HG03354 (cell line): ENCODE measurements at regions not wholly inside any gene's neighbourhood (a gene's known extent, or its start where the extent isn't known, plus 50 kb on each side); places are given as distances from the start of the nearest gene placed in this dataset.
"Not testable (repeated sequence)": the region's sequence is repeated elsewhere in the genome, so short reads cannot be mapped to it uniquely, and the experiment has no call there.

Experiments used
- ATAC-seq: cut with Tn5 transposase; IDR thresholded peaks from one replicate; pipeline ENCODE4 v1.9.1; 2021; ENCODE audit warnings: mild to moderate bottlenecking; ENCODE audit not compliant: unreplicated experiment, poor library complexity, severe bottlenecking

DNA sequence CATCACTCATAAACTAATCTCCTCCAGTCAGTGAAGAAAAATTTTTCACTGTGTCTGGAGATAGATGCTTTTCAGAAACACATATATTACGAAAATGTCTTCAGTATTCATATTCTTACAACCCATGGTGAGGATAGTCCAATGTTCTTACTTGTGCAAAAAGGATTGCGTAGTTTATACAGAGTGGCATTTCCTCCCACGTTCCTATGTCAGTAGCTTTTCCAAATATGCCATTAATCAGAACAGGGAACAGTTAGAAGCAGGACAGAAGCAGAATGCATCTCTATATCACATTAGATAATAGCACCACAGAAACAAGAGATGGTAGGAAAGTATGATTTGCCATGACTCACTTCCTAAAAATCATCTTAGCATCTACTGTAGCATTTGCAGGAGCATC lies 282.9 kb downstream of the SLITRK5 start:
- no peak for ATAC-seq

DNA sequence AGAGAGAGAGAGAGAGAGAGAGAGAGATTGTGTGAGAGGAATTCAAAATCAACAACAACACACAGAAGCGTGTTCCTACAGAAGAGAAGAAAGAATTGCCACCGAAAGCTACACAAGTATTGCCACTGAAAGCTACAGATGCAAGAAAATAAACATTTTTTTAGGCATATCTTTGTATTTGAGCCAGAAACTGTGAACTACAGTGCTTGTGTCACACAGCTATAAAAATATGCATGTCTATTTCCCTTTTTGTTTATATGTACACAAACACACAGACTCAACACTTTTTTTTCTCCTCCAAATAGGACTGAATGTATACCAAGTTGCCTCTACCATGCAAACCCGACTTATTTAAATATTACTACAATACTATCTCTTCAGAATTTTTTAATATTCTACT lies 290.4 kb downstream of the SLITRK5 start:
- ATAC-seq: no peak

DNA sequence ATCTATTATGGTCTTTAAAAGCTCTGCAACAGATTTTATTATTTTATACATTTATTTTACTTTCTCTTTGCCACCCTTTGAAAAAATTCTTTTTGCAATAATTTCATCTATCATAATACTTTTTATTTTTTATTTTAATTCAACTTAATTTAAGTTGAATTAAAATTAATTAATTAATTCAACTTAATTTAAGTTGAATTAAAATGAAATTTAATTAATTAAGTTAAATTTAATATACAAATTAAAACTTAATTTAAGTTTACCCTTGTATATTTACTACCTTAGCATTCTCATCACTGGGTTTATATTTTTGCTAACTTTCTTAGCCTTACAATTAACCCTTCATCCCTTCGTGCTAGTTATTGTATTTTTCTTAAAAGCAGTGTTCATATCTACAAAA lies 301.4 kb downstream of the SLITRK5 start:
- ATAC-seq: no peak

DNA sequence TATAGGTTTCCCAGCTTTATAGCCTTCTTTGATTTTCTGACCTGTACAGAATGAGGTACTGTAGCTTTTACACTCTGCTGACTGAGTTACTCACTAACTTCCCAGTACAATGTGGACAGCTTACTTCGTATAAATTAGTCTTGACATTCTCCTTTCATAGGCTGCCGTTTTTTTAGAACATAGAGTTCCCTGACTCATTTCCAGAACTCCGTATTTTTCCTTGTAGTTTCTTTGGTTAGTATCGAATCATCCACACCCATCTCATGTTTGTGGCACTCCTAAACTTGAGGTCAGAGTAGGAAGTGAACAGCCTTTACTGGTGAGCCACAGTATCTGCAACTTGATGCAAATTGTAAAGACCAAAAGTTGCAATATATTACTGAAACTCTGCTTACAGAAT lies 303.9 kb downstream of the SLITRK5 start:
- ATAC-seq: no peak

DNA sequence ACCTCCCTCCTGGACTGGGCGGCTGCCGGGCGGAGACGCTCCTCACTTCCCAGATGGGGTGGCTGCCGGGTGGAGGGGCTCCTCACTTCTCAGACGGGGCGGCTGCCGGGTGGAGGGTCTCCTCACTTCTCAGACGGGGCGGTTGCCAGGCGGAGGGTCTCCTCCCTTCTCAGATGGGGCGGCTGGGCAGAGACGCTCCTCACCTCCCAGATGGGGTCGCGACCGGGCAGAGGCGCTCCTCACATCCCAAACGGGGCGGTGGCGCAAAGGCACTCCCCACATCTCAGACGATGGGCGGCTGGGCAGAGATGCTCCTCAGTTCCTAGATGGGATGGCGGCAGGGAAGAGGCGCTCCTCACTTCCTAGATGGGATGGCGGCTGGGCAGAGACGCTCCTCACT lies 305.5 kb downstream of the SLITRK5 start:
- ATAC-seq: not testable (repeated sequence)

DNA sequence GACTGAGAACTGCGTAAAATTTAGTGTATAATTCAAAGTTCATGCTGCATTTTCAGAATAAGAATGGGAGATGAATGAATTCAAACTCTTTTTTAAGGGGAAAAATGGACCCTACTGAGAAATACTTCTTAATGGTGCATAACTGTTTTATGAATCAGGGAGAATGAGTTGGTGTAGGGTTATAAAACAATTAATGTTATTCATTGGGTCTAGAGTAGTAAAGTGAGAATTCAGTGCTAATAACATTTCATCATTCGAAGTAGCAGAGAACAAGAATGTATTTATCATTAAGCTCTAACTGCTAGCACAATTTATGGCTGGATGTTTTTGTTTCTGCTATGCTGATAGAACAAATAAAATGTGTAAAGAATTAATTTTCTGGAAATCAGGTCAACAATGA lies 310.2 kb downstream of the SLITRK5 start:
- ATAC-seq: no peak

DNA sequence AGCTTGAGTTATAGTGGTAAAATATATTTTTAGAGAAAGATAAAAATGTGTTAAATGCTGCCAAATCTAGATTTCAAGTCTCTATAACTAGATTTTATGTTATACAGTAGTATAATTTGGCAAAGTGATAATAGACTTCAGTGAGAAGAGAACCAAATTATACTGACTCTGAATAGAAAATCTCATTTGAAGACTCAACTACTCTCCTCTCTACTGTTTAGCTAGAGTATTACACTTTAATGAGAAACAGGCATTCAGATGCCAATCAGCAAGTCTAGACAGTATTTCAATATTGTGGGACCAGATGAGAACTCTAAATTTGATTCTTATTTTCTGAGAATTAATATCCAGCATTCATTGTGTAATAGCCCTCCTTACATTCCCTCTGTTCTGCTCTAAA lies 311.2 kb downstream of the SLITRK5 start:
- no peak for ATAC-seq

DNA sequence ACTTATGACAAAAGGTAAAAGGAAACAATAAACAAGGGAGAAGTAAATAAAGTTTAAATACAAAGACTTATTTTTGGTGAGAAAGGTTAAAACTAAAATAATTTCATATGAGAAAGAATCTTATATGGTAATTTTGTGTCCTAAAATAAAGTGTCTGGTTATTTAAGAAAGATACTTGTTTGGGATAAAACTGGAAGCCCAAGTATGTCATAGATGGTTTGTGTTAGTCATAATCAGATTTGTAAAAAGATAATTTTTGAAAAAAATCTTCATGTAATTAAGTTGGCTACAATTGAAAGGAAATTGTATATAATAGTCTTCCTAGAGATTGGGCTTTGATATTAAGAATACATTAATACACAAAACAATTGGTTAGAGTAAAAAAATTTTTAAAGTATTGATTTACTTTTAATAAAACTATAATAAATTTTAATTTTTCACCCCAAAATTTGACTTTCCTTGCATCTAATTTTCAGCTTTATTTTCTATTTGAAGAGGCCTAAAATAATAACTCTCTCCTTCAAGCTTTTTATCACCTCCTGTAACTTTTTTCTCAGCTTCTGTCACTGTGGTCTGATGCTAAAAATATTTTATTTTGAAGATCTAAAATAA lies 315.6 kb downstream of the SLITRK5 start:
- ATAC-seq: no peak

DNA sequence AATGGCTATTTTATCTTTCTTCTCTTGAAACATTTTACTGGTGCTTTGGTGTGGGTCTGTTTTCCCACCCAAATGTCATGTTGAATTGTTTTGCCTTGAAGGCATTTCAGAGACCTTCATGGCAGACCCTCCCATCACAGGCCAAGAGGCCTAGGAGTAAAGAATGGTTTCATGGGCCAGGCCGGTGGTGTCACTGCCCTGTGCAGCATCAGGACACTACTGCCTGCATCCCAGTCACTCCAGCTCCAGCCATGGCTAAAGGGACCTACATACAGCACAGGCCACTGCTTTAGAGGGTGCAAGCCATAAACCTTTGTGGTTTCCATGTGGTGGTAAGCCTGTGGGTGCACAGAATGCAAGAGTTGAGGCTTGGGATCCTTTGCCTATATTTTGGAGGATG lies 326.9 kb downstream of the SLITRK5 start:
- no peak for ATAC-seq

DNA sequence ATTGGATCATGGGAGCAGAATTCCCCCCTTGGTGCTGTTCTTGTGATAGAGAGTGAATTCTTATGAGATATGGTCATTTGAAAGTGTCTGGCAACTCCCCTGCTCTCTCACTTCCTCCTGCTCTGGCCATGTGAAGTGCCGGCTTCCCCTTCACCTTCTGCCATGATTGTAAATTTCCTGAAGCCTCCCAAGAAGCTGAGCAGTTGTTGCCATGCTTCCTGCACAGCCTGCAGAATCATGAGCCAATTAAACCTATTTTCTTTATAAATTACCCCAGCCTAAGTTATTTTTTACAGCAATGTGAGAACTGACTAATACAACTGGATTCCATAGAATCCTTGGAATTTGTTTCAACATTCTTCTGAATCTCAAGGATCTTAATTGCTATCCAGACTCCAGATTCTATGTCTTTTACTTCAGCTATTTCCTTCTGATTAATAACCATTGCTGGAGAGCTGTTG lies 328.1 kb downstream of the SLITRK5 start:
- ATAC-seq: no peak

DNA sequence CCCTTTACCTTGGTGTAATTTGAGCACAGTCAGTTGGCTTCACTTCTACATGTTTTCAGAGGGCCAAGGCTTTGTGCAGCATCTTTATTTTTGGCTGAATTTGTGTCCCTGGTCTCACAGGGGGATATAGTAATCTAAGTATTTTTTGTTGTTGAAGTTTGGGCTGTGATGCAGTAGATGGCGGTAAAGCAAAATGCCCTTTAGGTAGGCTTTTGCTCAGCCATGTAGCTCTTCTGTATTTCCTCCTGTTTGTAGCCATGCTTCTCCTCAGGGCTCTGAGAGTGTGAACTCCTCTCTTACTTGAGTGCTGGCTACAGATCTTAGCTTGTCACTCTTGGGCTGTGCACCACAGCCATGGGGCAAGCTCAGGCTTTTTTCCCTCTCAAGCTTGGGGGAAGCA lies 328.6 kb downstream of the SLITRK5 start:
- no peak for ATAC-seq

DNA sequence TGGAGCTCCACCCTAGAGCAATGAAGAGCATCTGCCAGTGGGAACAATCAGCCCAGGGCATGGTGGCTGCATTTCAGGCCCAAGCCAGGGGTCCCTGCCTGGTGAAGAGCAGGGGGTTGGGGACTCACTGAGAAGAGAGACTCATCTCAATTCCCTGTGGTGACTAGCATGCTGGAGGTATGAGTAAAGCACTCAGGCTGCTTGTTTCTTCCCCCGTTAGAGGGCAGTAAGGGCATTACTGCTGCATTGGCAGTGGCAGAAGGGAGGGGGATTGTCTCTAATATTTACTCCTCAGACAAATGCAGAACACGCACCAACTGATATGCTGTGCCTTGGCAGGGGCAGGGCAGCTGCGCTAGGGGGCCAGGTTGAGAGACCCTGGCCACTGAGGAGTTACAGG lies 329.1 kb downstream of the SLITRK5 start:
- no peak for ATAC-seq

DNA sequence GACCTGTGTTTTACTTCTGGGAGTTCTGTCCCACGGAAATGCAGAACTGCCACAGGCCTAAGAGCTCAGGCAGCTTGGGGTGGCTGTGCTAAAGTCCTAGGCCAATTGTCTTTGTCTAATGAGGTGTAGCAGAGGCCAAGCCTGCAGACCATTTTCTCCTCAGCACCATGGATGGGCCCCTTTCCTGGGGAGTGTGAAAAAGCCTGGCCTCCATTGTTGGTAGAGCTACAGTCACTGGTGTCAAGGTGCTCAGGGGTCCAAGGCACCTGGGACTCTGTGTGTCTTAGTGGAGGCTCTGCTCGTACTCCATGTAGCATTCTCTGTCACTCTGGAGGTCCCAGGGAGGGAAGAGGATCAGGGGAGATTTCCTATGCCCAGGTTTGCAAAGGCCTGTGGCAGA lies 329.6 kb downstream of the SLITRK5 start:
- no peak for ATAC-seq

DNA sequence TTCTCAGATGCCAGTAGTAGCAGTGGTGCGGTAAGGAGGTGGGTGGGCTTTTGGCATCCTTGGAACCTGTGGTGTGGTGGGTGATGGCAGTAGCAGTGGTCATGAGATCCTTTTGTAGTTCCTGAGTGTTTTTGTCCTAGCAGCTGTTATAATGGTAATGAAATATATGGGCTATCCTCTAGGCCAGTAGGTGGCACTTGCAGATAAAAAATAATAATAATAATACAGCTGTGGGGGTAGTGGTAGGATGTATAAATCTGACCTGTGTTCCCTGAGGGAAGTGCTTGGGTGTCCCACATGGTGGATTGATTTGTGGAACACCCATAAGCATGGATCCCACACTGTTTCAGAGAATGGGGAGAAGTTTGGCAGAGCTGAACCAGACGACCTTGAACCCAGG lies 334.0 kb downstream of the SLITRK5 start:
- ATAC-seq: no peak

DNA sequence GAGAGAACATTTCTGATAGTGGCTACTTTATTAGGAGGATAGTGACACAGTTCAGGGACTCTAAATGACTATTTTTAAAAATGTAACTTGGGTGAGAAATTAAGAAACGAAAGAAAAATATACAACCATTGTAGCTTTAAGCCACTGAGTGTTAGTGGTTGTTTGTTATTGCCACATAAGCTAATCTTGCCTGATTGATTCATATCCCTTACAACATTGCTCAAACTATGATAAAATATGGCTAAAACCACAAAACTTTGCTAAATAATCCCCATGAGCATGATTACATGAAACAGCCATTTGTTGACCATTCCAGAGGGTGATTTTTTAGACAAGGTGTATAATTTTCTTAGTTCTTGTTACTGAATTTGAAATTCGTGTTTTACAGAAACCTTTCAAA lies 343.4 kb downstream of the SLITRK5 start:
- ATAC-seq: no peak

DNA sequence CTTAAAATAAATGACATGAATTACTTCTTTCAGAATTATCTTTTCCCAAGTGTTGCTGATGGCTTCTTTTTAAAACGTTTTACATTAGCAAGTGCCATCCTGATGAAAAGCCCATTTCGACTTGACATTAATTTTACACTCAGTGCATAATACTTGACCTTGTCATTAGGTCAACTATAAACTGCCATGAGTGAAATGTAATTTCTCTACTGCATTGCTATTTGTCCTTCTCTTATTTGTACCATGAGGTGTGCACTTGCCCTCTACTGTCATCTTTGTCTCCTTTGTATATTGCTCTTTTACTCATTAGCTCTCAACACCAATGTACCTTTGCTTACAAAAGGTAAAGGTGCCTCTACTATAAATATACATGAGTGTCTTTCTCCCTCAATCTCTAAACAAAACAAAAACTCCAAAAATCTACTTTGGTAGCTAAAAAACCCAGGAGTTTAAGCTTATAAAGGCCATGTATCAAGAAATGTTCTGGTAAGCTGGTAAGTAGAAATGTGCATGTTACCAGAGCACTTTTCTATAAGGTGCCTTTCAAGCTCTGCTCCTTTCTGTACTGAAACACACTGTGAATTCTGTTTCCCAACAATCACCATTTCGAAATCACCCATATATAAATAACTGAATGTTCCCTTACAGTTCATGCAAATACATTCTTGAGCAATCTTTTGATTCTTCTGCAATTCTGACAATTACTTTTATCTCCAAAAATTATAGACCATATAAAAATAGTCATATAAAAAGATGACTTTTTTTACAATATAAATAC lies 351.4 kb downstream of the SLITRK5 start:
- no peak for ATAC-seq

DNA sequence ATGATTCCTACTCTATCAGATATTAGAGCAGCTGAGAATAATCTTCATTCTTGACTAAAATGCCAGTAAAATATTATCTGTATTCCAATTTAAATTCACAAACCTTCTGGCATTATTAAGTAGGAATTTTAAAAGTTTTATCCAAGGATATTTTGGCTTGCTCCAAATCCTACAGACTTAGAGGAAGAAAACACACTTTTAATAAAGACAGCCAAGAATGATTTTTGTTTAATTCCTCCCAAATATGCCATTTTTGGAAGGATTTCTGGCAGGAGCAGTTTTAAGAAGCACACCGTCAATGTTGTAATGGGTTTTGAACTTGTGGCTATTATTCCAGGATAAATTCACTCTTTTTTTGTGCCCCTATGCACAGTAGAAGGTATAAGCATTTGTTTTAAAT lies 355.1 kb downstream of the SLITRK5 start:
- no peak for ATAC-seq

DNA sequence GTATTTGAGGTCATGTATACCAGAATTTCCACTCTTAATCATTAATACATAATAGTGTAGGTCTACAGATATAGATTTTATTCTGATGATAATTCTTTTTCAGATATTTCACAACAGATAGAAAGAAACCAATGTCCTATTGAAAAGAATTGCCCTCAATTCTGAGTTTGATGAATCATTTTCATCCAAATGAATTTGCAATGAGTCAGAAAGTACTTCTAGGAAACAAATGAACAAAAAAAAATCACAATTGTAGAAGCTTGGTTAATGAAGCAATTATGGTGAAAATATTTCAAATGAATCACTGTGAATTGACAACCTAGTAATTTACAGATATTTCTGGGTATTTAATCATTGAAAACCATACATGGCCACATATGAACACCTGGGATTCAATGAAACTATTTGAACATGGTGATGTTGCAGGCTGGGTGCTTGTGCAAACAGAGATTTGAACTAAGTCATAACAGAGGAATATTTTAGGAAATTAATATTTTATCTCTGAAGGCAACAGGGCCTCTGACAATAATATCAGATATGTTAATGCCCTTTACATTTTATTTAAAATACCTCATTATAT lies 360.9 kb downstream of the SLITRK5 start:
- ATAC-seq: no peak

DNA sequence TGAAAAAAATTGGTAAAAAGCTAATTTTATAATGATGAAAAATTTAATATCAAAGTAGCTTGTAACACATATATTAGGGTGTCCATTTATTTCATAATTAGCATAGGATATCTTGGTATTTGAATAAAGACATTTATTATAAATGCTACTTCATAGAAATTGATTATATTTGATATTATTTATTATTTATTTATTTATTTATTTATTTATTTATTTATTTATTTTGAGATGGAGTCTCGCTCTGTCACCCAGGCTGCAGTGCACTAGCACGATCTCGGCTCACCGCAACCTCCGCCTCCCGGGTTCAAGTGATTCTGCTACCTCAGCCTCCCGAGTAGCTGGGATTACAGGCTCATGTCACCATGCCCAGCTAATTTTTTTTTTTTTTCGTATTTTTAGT lies 365.0 kb downstream of the SLITRK5 start:
- not testable (repeated sequence) for ATAC-seq

DNA sequence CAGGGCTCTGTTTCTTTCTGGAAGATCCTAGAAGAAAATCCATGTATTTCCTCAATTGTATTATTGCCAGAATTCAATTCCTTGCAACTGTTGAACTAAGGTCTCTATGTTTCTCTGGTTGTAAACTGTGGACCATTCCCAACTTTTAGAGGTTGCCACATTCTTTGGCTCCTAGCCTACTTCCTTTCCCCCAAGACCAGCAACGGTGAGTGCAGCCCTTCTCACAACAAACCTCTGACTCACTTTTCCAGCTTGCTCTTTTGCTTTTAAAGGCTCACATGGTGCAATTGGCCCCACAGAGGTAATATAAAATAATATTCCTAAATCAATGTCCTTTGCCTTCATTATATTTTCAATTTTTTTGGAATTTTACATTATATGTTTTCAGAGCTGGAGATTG lies 371.3 kb downstream of the SLITRK5 start:
- ATAC-seq: no peak

DNA sequence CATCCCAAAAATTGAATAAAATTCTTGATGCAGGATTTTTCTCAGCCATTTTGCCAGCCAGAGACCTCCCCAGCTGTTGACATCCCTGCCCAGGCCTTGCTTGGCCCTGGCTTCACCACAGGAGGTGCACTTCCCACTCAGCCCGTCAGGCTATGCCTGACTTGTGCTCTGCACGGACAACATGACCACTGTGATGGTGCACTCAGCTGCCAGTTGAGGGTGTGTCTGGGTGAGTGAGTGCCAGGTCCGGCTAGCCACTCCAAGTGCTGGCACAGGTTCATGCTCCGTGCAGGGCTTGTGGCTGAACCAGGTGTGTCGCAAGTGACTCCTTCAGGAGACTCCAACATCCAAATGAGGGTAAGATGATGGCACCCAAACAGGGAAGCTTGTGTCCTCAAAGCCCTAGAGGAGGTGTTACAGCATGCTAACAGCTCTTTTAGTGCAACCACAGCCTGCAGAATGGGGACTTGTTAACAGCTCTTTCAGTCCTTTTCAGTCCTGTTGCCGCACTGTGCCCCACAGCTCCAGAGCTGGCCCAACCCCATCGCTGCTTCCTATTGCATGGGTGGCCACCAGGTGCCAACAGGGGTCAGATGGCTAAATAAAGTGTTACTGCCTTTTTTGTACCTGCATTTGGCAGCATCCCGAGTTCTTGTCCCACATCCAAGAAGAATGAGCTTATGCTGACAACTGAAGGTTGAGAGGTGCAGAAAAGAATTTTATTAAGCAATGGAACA lies 380.7 kb downstream of the SLITRK5 start:
- no peak for ATAC-seq
